Endothelial cell of umbilical vein (primary cell): ENCODE measurements at regions not wholly inside any gene's neighbourhood (a gene's known extent, or its start where the extent isn't known, plus 50 kb on each side); places are given as distances from the start of the nearest gene placed in this dataset.

Source experiments
- BruUV-seq: library from RNA; stranded (reverse); fragments of 400-500 nt; replicated peaks from 2 replicates; lab custom pipeline; 2021; lab: Mats Ljungman, UMichigan
- CTCF ChIA-PET: fragments of 300-600, 350-600 bp; sonication (Branson Sonifier 250); formaldehyde crosslinking; loops from one replicate; lab custom pipeline; 2021; ENCODE audit warnings: antibody characterized with exemption, inconsistent platforms; lab: Charles Lee
- POLR2A ChIA-PET: fragments of 300-600, 350-600 bp; sonication (Branson Sonifier 250); formaldehyde crosslinking; loops from one replicate; lab custom pipeline; 2021; ENCODE audit warnings: antibody characterized with exemption, inconsistent platforms; lab: Charles Lee
- DNase-seq: peaks from one replicate; pipeline ENCODE4 v3.0.0-alpha.2; 2011; ENCODE audit warnings: low read depth, low spot score
- FAIRE-seq: peaks from 2 replicates; lab custom pipeline; 2011; peaks lifted over from hg19 to GRCh38; lab: Jason Lieb, UNC
- H2AFZ ChIP-seq: 2 replicates; pipeline ENCODE4 v1.6.0; 2012; ENCODE audit warnings: low read depth, low read length, control low read depth, inconsistent platforms
- H3K27ac ChIP-seq: 2 replicates; pipeline ENCODE4 v1.5.1; 2011; ENCODE audit warnings: low read depth, mild to moderate bottlenecking, control low read depth, low read length, moderate library complexity; ENCODE audit not compliant: insufficient read depth
- H3K27me3 ChIP-seq, 2 experiments: 2 replicates each; pipeline versions ENCODE4 v1.6.0 to v1.6.1; 2011; ENCODE audit warnings: low read length in 2 of 2, mixed read lengths in 1 of 2; ENCODE audit not compliant: control insufficient read depth in 2 of 2, insufficient read depth in 2 of 2
- H3K36me3 ChIP-seq, 2 experiments: 2 replicates in 1 of 2; 3 replicates in 1 of 2; pipeline ENCODE4 v1.5.1; 2011; ENCODE audit warnings: low read length in 2 of 2, mild to moderate bottlenecking in 1 of 2, moderate library complexity in 1 of 2; ENCODE audit not compliant: control insufficient read depth in 2 of 2, insufficient read depth in 2 of 2; ENCODE audit errors: extremely low read depth in 1 of 2
- H3K4me1 ChIP-seq: 3 replicates; pipeline ENCODE4 v1.5.1; 2011; ENCODE audit warnings: mild to moderate bottlenecking, low read length; ENCODE audit not compliant: control insufficient read depth, insufficient read depth; ENCODE audit errors: extremely low read depth
- H3K4me2 ChIP-seq: 2 replicates; pipeline ENCODE4 v1.6.1; 2011; ENCODE audit warnings: low read length, control low read depth, mixed read lengths; ENCODE audit not compliant: insufficient read depth
- H3K4me3 ChIP-seq, 3 experiments: fragments of 200-600 bp in 1 of 3; sonication (generic), shearing (Covaris generic) in 1 of 3; replicated peaks in 1 of 3; 2 replicates each; pipeline ENCODE4 v1.5.1; 2011 to 2016; ENCODE audit warnings: control low read depth in 3 of 3, low read length in 3 of 3, mild to moderate bottlenecking in 2 of 3, inconsistent platforms in 1 of 3, low read depth in 1 of 3, moderate library complexity in 1 of 3; ENCODE audit not compliant: insufficient read depth in 1 of 3
- H3K79me2 ChIP-seq: 2 replicates; pipeline ENCODE4 v1.6.0; 2012; ENCODE audit warnings: low read length, inconsistent platforms; ENCODE audit not compliant: control insufficient read depth, insufficient read depth
- H3K9ac ChIP-seq: replicated peaks from 2 replicates; pipeline ENCODE3; 2011; ENCODE audit warnings: low read length, control low read depth; ENCODE audit not compliant: insufficient read depth; ENCODE audit errors: extremely low read depth
- H3K9me1 ChIP-seq: replicated peaks from 3 replicates; pipeline ENCODE4 v1.6.0; 2011; ENCODE audit warnings: mild to moderate bottlenecking, low read length; ENCODE audit not compliant: control insufficient read depth, insufficient read depth; ENCODE audit errors: extremely low read depth
- H3K9me3 ChIP-seq: replicated peaks from 2 replicates; pipeline ENCODE4 v1.5.1; 2012; ENCODE audit warnings: low read length, inconsistent platforms; ENCODE audit not compliant: control insufficient read depth, insufficient read depth
- H4K20me1 ChIP-seq: replicated peaks from 2 replicates; pipeline ENCODE3; 2011; ENCODE audit warnings: mild to moderate bottlenecking, low read length; ENCODE audit not compliant: control insufficient read depth, insufficient read depth; ENCODE audit errors: extremely low read depth
- EZH2 ChIP-seq: IDR thresholded peaks from 2 replicates; pipeline ENCODE4 v1.6.1; 2012; ENCODE audit warnings: borderline replicate concordance, low read depth, mild to moderate bottlenecking, moderate library complexity, low read length, inconsistent platforms; ENCODE audit not compliant: severe bottlenecking
- FOS ChIP-seq: IDR thresholded peaks from 2 replicates; pipeline ENCODE4 v1.6.1; 2011; ENCODE audit warnings: mild to moderate bottlenecking, low read length, moderate library complexity, borderline replicate concordance; ENCODE audit not compliant: insufficient read depth
- GATA2 ChIP-seq: IDR thresholded peaks from 2 replicates; pipeline ENCODE4 v1.7.0; 2011; ENCODE audit warnings: low read depth, mild to moderate bottlenecking, moderate library complexity, mixed read lengths, low read length; ENCODE audit not compliant: insufficient read length, insufficient read depth
- JUN ChIP-seq: IDR thresholded peaks from 2 replicates; pipeline ENCODE4 v1.6.1; 2011; ENCODE audit warnings: borderline replicate concordance, low read depth; ENCODE audit not compliant: insufficient read length, insufficient read depth
- MYC ChIP-seq: IDR thresholded peaks from one replicate; pipeline ENCODE4 v1.6.1; 2011; ENCODE audit warnings: mild to moderate bottlenecking, low read depth, low read length
- POLR2A ChIP-seq: IDR thresholded peaks from 2 replicates; pipeline ENCODE4 v1.6.1; 2012; ENCODE audit warnings: low read depth, mild to moderate bottlenecking, control low read depth, low read length
- POLR2AphosphoS5 ChIP-seq: IDR thresholded peaks from 2 replicates; pipeline ENCODE4 v1.6.1; 2012; ENCODE audit warnings: low read depth, mild to moderate bottlenecking, control low read depth, low read length, moderate library complexity; ENCODE audit not compliant: insufficient read depth
- dilution Hi-C: fragments of 300-500 bp; cut with MboI; formaldehyde crosslinking; loops from one replicate; pipeline ENCODE4 v1.15.0; 2019; ENCODE audit warnings: low sequenced_read_pairs; ENCODE audit not compliant: extremely low pct_ligation_motif_present
- intact Hi-C: fragments of 100-400 bp; cut with micrococcal nuclease; formaldehyde crosslinking; loops from one replicate; pipeline ENCODE4 v1.10.0; 2022
- TF ChIP-seq, protein P1 (sequence below): IDR thresholded peaks from 2 replicates; pipeline ENCODE4 v1.6.1; 2011; ENCODE audit not compliant: insufficient read depth, insufficient read length
- TF ChIP-seq, protein P2 (sequence below), 2 donors: IDR thresholded peaks; 1 replicate in 1 of 2; 2 replicates in 1 of 2; pipeline ENCODE4 v1.5.1; 2011; ENCODE audit warnings: low read length in 2 of 2, mild to moderate bottlenecking in 2 of 2, moderate library complexity in 2 of 2, control low read depth in 1 of 2, inconsistent platforms in 1 of 2, low read depth in 1 of 2; ENCODE audit not compliant: insufficient read depth in 1 of 2; ENCODE audit errors: extremely low read depth in 1 of 2

DNA sequence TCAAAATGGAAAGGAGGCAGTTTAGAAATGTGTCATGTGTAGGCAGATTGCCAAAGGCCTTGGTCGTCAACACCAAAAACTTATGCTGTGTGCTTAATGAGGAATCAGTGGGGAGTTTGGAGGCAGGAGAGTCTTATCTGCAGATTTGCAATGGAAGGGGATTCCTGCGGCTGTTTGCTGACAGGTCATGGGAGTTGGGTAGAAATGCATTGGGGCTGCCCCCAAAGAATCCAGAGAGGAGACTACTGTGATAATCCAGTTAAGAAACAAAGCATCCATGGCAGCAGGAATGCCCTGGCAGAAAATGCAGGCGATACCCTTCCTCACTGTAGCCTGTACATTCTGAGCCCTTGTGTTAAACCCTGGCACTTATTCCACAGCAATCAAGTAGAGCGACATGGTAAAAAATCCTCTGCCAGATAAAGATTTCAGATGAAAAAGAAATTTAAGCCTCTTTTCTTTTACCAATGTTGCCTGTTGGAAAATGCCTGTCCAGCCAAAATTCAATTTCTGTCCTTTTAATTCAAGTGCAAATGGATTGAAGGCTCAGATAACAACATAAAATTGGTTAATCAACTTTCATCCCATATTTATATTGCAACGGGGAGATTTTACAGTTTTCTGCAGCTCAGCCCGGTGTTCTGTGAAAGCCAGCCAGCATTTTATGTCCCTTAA lies 491.0 kb upstream of the CDH5 start:
- no peak for TF ChIP-seq EZH2
- no peak for TF ChIP-seq GATA2
- H2AFZ ChIP-seq: no peak overlapping the region
- no peaks in the 10 kb centered on the region for H4K20me1 ChIP-seq
- H3K9me1 ChIP-seq: no peaks in the 10 kb centered on the region
- BruUV-seq: no TSS peak
- H3K9me3 ChIP-seq: no peaks in the 10 kb centered on the region
- intact Hi-C loops: no loop called here
- no peaks in the 10 kb centered on the region for H3K79me2 ChIP-seq
- ChIA-PET POLR2A (no interaction called here), CTCF (no interaction called here)
- no peak overlapping the region for H3K4me3 ChIP-seq
- FAIRE-seq: no peak
- no peaks in the 10 kb centered on the region for H3K36me3 ChIP-seq
- no peaks in the 10 kb centered on the region for H3K27me3 ChIP-seq
- H3K4me2 ChIP-seq: no peak overlapping the region
- dilution Hi-C loops: no loop called here
- no peak overlapping the region for H3K27ac ChIP-seq
- no peaks in the 10 kb centered on the region for H3K4me1 ChIP-seq
- H3K9ac ChIP-seq: no peak overlapping the region
- no peak for DNase-seq

DNA sequence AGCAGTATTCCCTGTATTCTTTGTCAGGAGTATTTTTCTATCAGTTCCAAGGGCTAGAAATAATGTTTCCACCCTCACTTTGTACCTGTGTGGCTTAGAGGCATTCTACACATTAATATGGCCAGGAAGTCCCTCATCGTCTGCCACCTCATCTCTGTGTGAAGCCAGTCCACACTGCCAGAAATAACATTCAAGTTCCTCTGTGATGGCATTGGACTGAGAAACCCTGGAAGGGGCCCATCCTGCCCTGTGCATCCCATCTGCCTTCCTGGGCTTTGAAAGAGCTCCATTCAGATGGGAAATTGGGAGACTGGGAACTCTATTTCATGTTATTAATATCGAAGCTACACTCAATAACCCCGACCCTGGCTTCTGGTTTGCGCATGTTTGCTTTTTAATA lies 497.2 kb upstream of the CDH5 start:
- Histone ChIP-seq H2AFZ (no peak overlapping the region), H3K27me3 (no peaks in the 10 kb centered on the region), H3K9ac (no peak overlapping the region), H3K27ac (no peak overlapping the region), H4K20me1 (no peaks in the 10 kb centered on the region), H3K4me1 (no peaks in the 10 kb centered on the region), H3K4me3 (no peak overlapping the region), H3K36me3 (no peaks in the 10 kb centered on the region), H3K9me1 (no peaks in the 10 kb centered on the region), H3K4me2 (no peak overlapping the region), H3K9me3 (no peaks in the 10 kb centered on the region), H3K79me2 (no peaks in the 10 kb centered on the region)
- intact Hi-C loops (no loop called here), dilution Hi-C loops (no loop called here)
- no peak for FAIRE-seq
- no peak for TF ChIP-seq EZH2
- no peak for TF ChIP-seq POLR2A
- TF ChIP-seq MYC: no peak
- TF ChIP-seq JUN: no peak
- TF ChIP-seq, protein P1, sequence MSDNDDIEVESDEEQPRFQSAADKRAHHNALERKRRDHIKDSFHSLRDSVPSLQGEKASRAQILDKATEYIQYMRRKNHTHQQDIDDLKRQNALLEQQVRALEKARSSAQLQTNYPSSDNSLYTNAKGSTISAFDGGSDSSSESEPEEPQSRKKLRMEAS: no peak
- no peak for TF ChIP-seq POLR2AphosphoS5
- no peak for TF ChIP-seq GATA2
- TF ChIP-seq FOS: no peak
- TF ChIP-seq, protein P2, sequence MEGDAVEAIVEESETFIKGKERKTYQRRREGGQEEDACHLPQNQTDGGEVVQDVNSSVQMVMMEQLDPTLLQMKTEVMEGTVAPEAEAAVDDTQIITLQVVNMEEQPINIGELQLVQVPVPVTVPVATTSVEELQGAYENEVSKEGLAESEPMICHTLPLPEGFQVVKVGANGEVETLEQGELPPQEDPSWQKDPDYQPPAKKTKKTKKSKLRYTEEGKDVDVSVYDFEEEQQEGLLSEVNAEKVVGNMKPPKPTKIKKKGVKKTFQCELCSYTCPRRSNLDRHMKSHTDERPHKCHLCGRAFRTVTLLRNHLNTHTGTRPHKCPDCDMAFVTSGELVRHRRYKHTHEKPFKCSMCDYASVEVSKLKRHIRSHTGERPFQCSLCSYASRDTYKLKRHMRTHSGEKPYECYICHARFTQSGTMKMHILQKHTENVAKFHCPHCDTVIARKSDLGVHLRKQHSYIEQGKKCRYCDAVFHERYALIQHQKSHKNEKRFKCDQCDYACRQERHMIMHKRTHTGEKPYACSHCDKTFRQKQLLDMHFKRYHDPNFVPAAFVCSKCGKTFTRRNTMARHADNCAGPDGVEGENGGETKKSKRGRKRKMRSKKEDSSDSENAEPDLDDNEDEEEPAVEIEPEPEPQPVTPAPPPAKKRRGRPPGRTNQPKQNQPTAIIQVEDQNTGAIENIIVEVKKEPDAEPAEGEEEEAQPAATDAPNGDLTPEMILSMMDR (IDR thresholded peaks at IDR 0.05; ENCODE audit: extremely low read depth in 1 of 2, insufficient read depth in 1 of 2, low read depth in 1 of 2, low read length in 2 of 2): no peak
- CTCF ChIA-PET: no interaction called here
- no peak for DNase-seq
- POLR2A ChIA-PET: no interaction called here
- BruUV-seq: no TSS peak
